ENCODE measurements at regions not wholly inside any gene's neighbourhood (a gene's known extent, or its start where the extent isn't known, plus 50 kb on each side); places are given as distances from the start of the nearest gene placed in this dataset.
"Not testable (repeated sequence)": the region's sequence is repeated elsewhere in the genome, so short reads cannot be mapped to it uniquely, and the experiment has no call there.

GRCh38 chr1:238690415-238690814 is 696.0 kb upstream of the CHRM3 start:
- no peaks in the 10 kb centered on the region for H3K9me3 ChIP-seq (replicated peaks in 1 of 3)
- H3K4me1 ChIP-seq (replicated peaks in 1 of 2): no peaks in the 10 kb centered on the region
- no peak overlapping the region for H3K27ac ChIP-seq
- intact Hi-C loops (cut with DNase I): no loop called here
- TF ChIP-seq POLR2A (IDR thresholded peaks at IDR 0.05) (no peak), CTCF (IDR thresholded peaks at IDR 0.05) (no peak)
- H3K27me3 ChIP-seq: no peaks in the 10 kb centered on the region
- no peak overlapping the region for H3K4me3 ChIP-seq
- no peak for DNase-seq
- H3K36me3 ChIP-seq (replicated peaks in 1 of 2): no peaks in the 10 kb centered on the region

GRCh38 chr1:238684576-238684975 is 701.8 kb upstream of the CHRM3 start:
- H3K4me3 ChIP-seq; H3K4me1 ChIP-seq (replicated peaks in 1 of 2); H3K27ac ChIP-seq; H3K9me3 ChIP-seq (replicated peaks in 1 of 3); DNase-seq; intact Hi-C loops (cut with DNase I); H3K27me3 ChIP-seq; H3K36me3 ChIP-seq (replicated peaks in 1 of 2): not testable (repeated sequence)
- 95 to 97% (median 96%) methylated on average over 4 to 27 of the region's 27 CpGs for WGBS, 4 donors

- H3K9me3 ChIP-seq (replicated peaks in 1 of 3): no peaks in the 10 kb centered on the region
- H3K4me3 ChIP-seq: no peak overlapping the region
- intact Hi-C loops (cut with DNase I): no loop called here
- DNase-seq: no peak
- H3K36me3 ChIP-seq (replicated peaks in 1 of 2): no peaks in the 10 kb centered on the region
- TF ChIP-seq CTCF (IDR thresholded peaks at IDR 0.05): no peak
- TF ChIP-seq POLR2A (IDR thresholded peaks at IDR 0.05): no peak
- WGBS, 4 donors: 89 to 93% (median 91%) methylated on average over 4 of the region's 4 CpGs
- no peak overlapping the region for H3K27ac ChIP-seq
- H3K27me3 ChIP-seq: no peaks in the 10 kb centered on the region
- no peaks in the 10 kb centered on the region for H3K4me1 ChIP-seq (replicated peaks in 1 of 2)
These were observed 704.9 kb upstream of the CHRM3 start for GRCh38 chr1:238681451-238681850.

- no peaks in the 10 kb centered on the region for H3K4me1 ChIP-seq (replicated peaks in 1 of 2)
- no peaks in the 10 kb centered on the region for H3K27me3 ChIP-seq
- WGBS, 4 donors: 53 to 60% (median 55%) methylated on average over 5 of the region's 5 CpGs
- H3K36me3 ChIP-seq (replicated peaks in 1 of 2): no peaks in the 10 kb centered on the region
- intact Hi-C loops (cut with DNase I): no loop called here
- H3K9me3 ChIP-seq (replicated peaks in 1 of 3): no peaks in the 10 kb centered on the region
- DNase-seq: no peak
- no peak overlapping the region for H3K27ac ChIP-seq
- no peak for TF ChIP-seq CTCF (IDR thresholded peaks at IDR 0.05)
- TF ChIP-seq POLR2A (IDR thresholded peaks at IDR 0.05): no peak
- no peak overlapping the region for H3K4me3 ChIP-seq
These were observed 705.3 kb upstream of the CHRM3 start for GRCh38 chr1:238681021-238681420.

GRCh38 chr1:238677567-238677966 is 708.8 kb upstream of the CHRM3 start:
- TF ChIP-seq POLR2A (IDR thresholded peaks at IDR 0.05) (no peak), CTCF (IDR thresholded peaks at IDR 0.05) (no peak)
- H3K27ac ChIP-seq: no peak overlapping the region
- H3K4me1 ChIP-seq (replicated peaks in 1 of 2): no peaks in the 10 kb centered on the region
- no peak for DNase-seq
- WGBS, 4 donors: 87 to 93% (median 91%) methylated on average over 4 of the region's 4 CpGs
- no peak overlapping the region for H3K4me3 ChIP-seq
- H3K36me3 ChIP-seq (replicated peaks in 1 of 2): no peaks in the 10 kb centered on the region
- no peaks in the 10 kb centered on the region for H3K27me3 ChIP-seq
- H3K9me3 ChIP-seq (replicated peaks in 1 of 3): no peaks in the 10 kb centered on the region
- intact Hi-C loops (cut with DNase I): no loop called here

Data from adrenal gland (tissue), 9 donors.